GM12878 (cell line): ENCODE measurements at regions not wholly inside any gene's neighbourhood (a gene's known extent, or its start where the extent isn't known, plus 50 kb on each side); places are given as distances from the start of the nearest gene placed in this dataset.

Source experiments
- ATAC-seq: fragments of 200-7000 bp; cut with Tn5 transposase; 3 replicates; pipeline ENCODE4 v1.9.1; 2020; ENCODE audit warnings: mild to moderate bottlenecking, moderate library complexity
- BruUV-seq: library from RNA; stranded (reverse); fragments of 400-500 nt; replicated peaks from 2 replicates; lab custom pipeline; 2021; lab: Mats Ljungman, UMichigan
- CTCF ChIA-PET: fragments of 300-600 bp; sonication (Branson Sonifier 250); formaldehyde crosslinking; extraction: SDS; loops from one replicate; lab custom pipeline; 2021; ENCODE audit warnings: inconsistent platforms; lab: Yijun Ruan, JAX
- POLR2A ChIA-PET: fragments of 350-600 bp; formaldehyde crosslinking; extraction: SDS; loops from one replicate; lab custom pipeline; 2021; ENCODE audit warnings: inconsistent platforms; lab: Charles Lee
- RAD21 ChIA-PET: fragments of 300-600 bp; sonication (Branson Sonifier 250); formaldehyde crosslinking; loops from one replicate; lab custom pipeline; 2023; ENCODE audit warnings: antibody characterized with exemption; ENCODE audit not compliant: unreplicated experiment; lab: Charles Lee
- SMC1A ChIA-PET: fragments of 300-600 bp; sonication (Branson Sonifier 250); formaldehyde crosslinking; loops from one replicate; lab custom pipeline; 2023; ENCODE audit not compliant: unreplicated experiment, uncharacterized antibody; lab: Charles Lee
- DNase-seq: peaks from one replicate; pipeline ENCODE4 v3.0.0-alpha.2; 2011; ENCODE audit warnings: low read depth, low spot score
- FAIRE-seq: peaks from 3 replicates; lab custom pipeline; 2011; peaks lifted over from hg19 to GRCh38; lab: Jason Lieb, UNC
- H2AFZ ChIP-seq: 2 replicates; pipeline ENCODE4 v1.6.0; 2011; ENCODE audit warnings: low read depth, low read length, control low read depth; ENCODE audit not compliant: control insufficient read depth
- H3K27ac ChIP-seq: 2 replicates; pipeline ENCODE4 v1.5.1; 2011; ENCODE audit warnings: control low read depth; ENCODE audit not compliant: control insufficient read depth, insufficient read depth
- H3K27me3 ChIP-seq, 2 experiments: replicated peaks in 1 of 2; 2 replicates each; pipeline versions ENCODE4 v1.6.0 to v1.6.1; 2011; ENCODE audit warnings: low read length in 1 of 2; ENCODE audit not compliant: control insufficient read depth in 2 of 2, insufficient read depth in 2 of 2
- H3K36me3 ChIP-seq, 2 experiments: 2 replicates each; pipeline ENCODE4 v1.5.1; 2011; ENCODE audit warnings: low read length in 1 of 2; ENCODE audit not compliant: control insufficient read depth in 2 of 2, insufficient read depth in 2 of 2
- H3K4me1 ChIP-seq: 2 replicates; pipeline ENCODE4 v1.6.1; 2011; ENCODE audit warnings: mild to moderate bottlenecking, low read length, moderate library complexity, mixed read lengths; ENCODE audit not compliant: control insufficient read depth, insufficient read depth
- H3K4me2 ChIP-seq: 2 replicates; pipeline ENCODE4 v1.6.0; 2011; ENCODE audit warnings: control low read depth; ENCODE audit not compliant: control insufficient read depth, insufficient read depth
- H3K4me3 ChIP-seq: fragments of 200-600 bp; sonication (generic); 2 replicates; pipeline ENCODE4 v1.5.1; 2016
- H3K79me2 ChIP-seq: 2 replicates; pipeline ENCODE4 v1.6.0; 2011; ENCODE audit warnings: low read length; ENCODE audit not compliant: control insufficient read depth, insufficient read depth
- H3K9ac ChIP-seq: 2 replicates; pipeline ENCODE4 v1.8.0; 2011; ENCODE audit warnings: low read length, control low read depth, mixed read lengths; ENCODE audit not compliant: control insufficient read depth, insufficient read depth
- H3K9me3 ChIP-seq: replicated peaks from 3 replicates; pipeline ENCODE4 v1.5.1; 2011; ENCODE audit warnings: mild to moderate bottlenecking, low read length; ENCODE audit not compliant: control insufficient read depth, insufficient read depth
- H4K20me1 ChIP-seq: 2 replicates; pipeline ENCODE4 v1.6.0; 2011; ENCODE audit not compliant: control insufficient read depth, insufficient read depth
- CHD4 ChIP-seq: fragments of 200-600 bp; sonication (generic); IDR thresholded peaks from 2 replicates; pipeline ENCODE4 v1.6.1; 2016; ENCODE audit warnings: mild to moderate bottlenecking
- FOXM1 ChIP-seq: IDR thresholded peaks from 2 replicates; pipeline ENCODE4 v1.6.1; 2012; ENCODE audit warnings: low read depth, mild to moderate bottlenecking, inconsistent platforms, low read length, moderate library complexity
- HDGF ChIP-seq: fragments of 450-650 bp; IDR thresholded peaks from 2 replicates; pipeline ENCODE4 v1.6.1; 2016; ENCODE audit warnings: antibody characterized with exemption
- LARP7 ChIP-seq: fragments of 450-650 bp; IDR thresholded peaks from 2 replicates; pipeline ENCODE4 v1.6.1; 2017; ENCODE audit warnings: mild to moderate bottlenecking
- NRF1 ChIP-seq: conservative IDR thresholded peaks from 2 replicates; pipeline ENCODE4 v1.6.1; 2011; ENCODE audit warnings: mild to moderate bottlenecking, low read depth, low read length, improper control_type of control experiment
- POLR2AphosphoS5 ChIP-seq: IDR thresholded peaks from 2 replicates; pipeline ENCODE4 v1.6.1; 2011; ENCODE audit warnings: mild to moderate bottlenecking, low read length, inconsistent platforms
- SMC3 ChIP-seq: IDR thresholded peaks from 2 replicates; pipeline ENCODE4 v1.6.1; 2011; ENCODE audit warnings: low read length, improper control_type of control experiment, borderline replicate concordance
- TCF3 ChIP-seq: IDR thresholded peaks from 2 replicates; pipeline ENCODE4 v1.6.1; 2012; ENCODE audit warnings: low read depth, mild to moderate bottlenecking, low read length, borderline replicate concordance; ENCODE audit not compliant: insufficient read depth
- ZNF217 ChIP-seq: fragments of 450-650 bp; IDR thresholded peaks from 2 replicates; pipeline ENCODE4 v1.6.1; 2017; ENCODE audit warnings: antibody characterized with exemption, mild to moderate bottlenecking
- ZNF622 ChIP-seq: fragments of 450-650 bp; IDR thresholded peaks from 2 replicates; pipeline ENCODE4 v1.6.1; 2017; ENCODE audit warnings: mild to moderate bottlenecking, inconsistent platforms
- ZSCAN29 ChIP-seq: fragments of 450-650 bp; IDR thresholded peaks from 2 replicates; pipeline ENCODE4 v1.6.1; 2017; ENCODE audit warnings: mild to moderate bottlenecking, moderate library complexity
- WGBS: methylation state at CpG from one replicate; pipeline ENCODE4 v1.1.6; 2016; ENCODE audit warnings: low lambda C conversion rate; ENCODE audit not compliant: insufficient replicate concordance, insufficient coverage; ENCODE audit errors: missing lambda C conversion rate; 5-methylcytosine and 5-hydroxymethylcytosine counted together
- in situ Hi-C: fragments of 300-500 bp; cut with MboI; formaldehyde crosslinking; loops from 9 replicates; pipeline ENCODE4 v1.14.3; 2018; ENCODE audit warnings: mixed read lengths
- intact Hi-C: fragments of 100-400 bp; cut with micrococcal nuclease; formaldehyde crosslinking; loops from one replicate; pipeline ENCODE4 v1.14.2; 2022; ENCODE audit not compliant: unreplicated experiment
- TF ChIP-seq, protein P1 (sequence below): fragments of 450-650 bp; IDR thresholded peaks from 2 replicates; pipeline ENCODE4 v1.6.1; 2017; ENCODE audit warnings: antibody characterized with exemption, mild to moderate bottlenecking, moderate library complexity
- TF ChIP-seq, protein P2 (sequence below): fragments of 450-650 bp; IDR thresholded peaks from 2 replicates; pipeline ENCODE4 v1.6.1; 2017; ENCODE audit warnings: borderline replicate concordance
- TF ChIP-seq, protein P3 (sequence below): fragments of 450-650 bp; IDR thresholded peaks from 2 replicates; pipeline ENCODE4 v1.6.1; 2016; ENCODE audit warnings: mild to moderate bottlenecking
- TF ChIP-seq, protein P4 (sequence below): IDR thresholded peaks from 2 replicates; pipeline ENCODE4 v1.6.1; 2011; ENCODE audit warnings: borderline replicate concordance, low read depth, mild to moderate bottlenecking, moderate library complexity, mixed read lengths, low read length; ENCODE audit not compliant: insufficient read depth; ENCODE audit errors: extremely low read length
- TF ChIP-seq, protein P5 (sequence below): fragments of 450-650 bp; IDR thresholded peaks from 2 replicates; pipeline ENCODE4 v1.6.1; 2017; ENCODE audit warnings: mild to moderate bottlenecking, low read depth, inconsistent platforms; ENCODE audit not compliant: poor library complexity, severe bottlenecking

DNA sequence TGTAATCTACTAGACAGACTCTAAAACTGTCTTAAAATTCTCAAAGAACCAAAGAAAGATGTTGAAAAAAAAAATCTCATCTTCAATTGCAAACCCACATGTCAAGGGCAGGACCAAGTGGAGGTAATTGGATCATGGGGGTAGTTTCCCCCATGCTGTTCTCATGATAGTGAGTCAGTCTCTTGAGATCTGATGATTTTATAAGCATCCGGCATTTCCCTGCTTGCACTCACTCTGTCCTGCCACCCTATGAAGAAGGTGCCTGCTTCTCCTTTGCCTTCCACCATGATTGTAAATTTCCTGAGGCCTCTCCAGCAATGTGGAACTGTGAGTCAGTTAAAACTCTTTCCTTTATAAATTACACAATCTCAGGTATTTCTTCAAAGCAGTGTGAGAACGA, 257.0 kb downstream of the HHIPL2 start (continued):
- TF ChIP-seq, protein P1, sequence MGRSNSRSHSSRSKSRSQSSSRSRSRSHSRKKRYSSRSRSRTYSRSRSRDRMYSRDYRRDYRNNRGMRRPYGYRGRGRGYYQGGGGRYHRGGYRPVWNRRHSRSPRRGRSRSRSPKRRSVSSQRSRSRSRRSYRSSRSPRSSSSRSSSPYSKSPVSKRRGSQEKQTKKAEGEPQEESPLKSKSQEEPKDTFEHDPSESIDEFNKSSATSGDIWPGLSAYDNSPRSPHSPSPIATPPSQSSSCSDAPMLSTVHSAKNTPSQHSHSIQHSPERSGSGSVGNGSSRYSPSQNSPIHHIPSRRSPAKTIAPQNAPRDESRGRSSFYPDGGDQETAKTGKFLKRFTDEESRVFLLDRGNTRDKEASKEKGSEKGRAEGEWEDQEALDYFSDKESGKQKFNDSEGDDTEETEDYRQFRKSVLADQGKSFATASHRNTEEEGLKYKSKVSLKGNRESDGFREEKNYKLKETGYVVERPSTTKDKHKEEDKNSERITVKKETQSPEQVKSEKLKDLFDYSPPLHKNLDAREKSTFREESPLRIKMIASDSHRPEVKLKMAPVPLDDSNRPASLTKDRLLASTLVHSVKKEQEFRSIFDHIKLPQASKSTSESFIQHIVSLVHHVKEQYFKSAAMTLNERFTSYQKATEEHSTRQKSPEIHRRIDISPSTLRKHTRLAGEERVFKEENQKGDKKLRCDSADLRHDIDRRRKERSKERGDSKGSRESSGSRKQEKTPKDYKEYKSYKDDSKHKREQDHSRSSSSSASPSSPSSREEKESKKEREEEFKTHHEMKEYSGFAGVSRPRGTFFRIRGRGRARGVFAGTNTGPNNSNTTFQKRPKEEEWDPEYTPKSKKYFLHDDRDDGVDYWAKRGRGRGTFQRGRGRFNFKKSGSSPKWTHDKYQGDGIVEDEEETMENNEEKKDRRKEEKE = no peak

DNA sequence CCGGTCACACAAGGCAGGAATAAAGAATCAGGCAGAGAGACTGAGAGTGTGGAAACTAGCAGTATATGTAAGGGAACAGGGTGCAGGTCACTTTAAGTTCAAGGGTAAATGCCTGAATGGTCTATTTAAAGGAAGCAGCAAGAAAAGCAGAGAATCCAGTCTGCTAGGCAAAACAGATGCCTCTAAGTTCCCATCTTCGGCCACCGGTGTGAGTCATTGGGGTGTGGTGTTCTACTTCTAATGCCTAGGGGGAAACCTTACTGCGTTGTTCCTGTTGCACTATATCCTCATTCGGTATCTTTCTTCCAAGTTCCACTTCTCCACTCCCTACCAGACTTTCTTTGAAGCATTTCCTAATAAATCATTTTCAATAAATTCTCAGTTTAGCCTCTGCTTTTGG, 259.9 kb downstream of the HHIPL2 start:
- intact Hi-C loops = no loop called here
- Histone ChIP-seq H3K4me3 (no peak overlapping the region), H3K27me3 (no peaks in the 10 kb centered on the region; a peak in 1 of 4 replicates), H3K9me3 (no peaks in the 10 kb centered on the region), H3K27ac (no peak overlapping the region), H3K9ac (no peak overlapping the region), H3K79me2 (no peaks in the 10 kb centered on the region), H4K20me1 (no peaks in the 10 kb centered on the region), H3K4me2 (no peak overlapping the region), H3K36me3 (no peaks in the 10 kb centered on the region), H3K4me1 (no peaks in the 10 kb centered on the region), H2AFZ (no peak overlapping the region)
- no peak for DNase-seq
- FAIRE-seq = no peak
- no peak for ATAC-seq
- WGBS = 19% methylated on average over 5 of the region's 5 CpGs
- ChIA-PET CTCF (no interaction called here), RAD21 (no interaction called here), POLR2A (no interaction called here), SMC1A (no interaction called here)
- no TSS peak for BruUV-seq
- in situ Hi-C loops = no loop called here
- TF ChIP-seq ZNF622 (no peak), NRF1 (no peak), HDGF (no peak), ZNF217 (no peak), LARP7 (no peak), SMC3 (no peak), CHD4 (no peak), POLR2AphosphoS5 (no peak), FOXM1 (no peak), ZSCAN29 (no peak), TCF3 (no peak)
- TF ChIP-seq, protein P2, sequence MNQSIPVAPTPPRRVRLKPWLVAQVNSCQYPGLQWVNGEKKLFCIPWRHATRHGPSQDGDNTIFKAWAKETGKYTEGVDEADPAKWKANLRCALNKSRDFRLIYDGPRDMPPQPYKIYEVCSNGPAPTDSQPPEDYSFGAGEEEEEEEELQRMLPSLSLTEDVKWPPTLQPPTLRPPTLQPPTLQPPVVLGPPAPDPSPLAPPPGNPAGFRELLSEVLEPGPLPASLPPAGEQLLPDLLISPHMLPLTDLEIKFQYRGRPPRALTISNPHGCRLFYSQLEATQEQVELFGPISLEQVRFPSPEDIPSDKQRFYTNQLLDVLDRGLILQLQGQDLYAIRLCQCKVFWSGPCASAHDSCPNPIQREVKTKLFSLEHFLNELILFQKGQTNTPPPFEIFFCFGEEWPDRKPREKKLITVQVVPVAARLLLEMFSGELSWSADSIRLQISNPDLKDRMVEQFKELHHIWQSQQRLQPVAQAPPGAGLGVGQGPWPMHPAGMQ = no peak
- TF ChIP-seq, protein P3, sequence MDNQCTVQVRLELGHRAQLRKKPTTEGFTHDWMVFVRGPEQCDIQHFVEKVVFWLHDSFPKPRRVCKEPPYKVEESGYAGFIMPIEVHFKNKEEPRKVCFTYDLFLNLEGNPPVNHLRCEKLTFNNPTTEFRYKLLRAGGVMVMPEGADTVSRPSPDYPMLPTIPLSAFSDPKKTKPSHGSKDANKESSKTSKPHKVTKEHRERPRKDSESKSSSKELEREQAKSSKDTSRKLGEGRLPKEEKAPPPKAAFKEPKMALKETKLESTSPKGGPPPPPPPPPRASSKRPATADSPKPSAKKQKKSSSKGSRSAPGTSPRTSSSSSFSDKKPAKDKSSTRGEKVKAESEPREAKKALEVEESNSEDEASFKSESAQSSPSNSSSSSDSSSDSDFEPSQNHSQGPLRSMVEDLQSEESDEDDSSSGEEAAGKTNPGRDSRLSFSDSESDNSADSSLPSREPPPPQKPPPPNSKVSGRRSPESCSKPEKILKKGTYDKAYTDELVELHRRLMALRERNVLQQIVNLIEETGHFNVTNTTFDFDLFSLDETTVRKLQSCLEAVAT = no peak
- TF ChIP-seq, protein P4, sequence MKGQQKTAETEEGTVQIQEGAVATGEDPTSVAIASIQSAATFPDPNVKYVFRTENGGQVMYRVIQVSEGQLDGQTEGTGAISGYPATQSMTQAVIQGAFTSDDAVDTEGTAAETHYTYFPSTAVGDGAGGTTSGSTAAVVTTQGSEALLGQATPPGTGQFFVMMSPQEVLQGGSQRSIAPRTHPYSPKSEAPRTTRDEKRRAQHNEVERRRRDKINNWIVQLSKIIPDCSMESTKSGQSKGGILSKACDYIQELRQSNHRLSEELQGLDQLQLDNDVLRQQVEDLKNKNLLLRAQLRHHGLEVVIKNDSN = no peak
- TF ChIP-seq, protein P5, sequence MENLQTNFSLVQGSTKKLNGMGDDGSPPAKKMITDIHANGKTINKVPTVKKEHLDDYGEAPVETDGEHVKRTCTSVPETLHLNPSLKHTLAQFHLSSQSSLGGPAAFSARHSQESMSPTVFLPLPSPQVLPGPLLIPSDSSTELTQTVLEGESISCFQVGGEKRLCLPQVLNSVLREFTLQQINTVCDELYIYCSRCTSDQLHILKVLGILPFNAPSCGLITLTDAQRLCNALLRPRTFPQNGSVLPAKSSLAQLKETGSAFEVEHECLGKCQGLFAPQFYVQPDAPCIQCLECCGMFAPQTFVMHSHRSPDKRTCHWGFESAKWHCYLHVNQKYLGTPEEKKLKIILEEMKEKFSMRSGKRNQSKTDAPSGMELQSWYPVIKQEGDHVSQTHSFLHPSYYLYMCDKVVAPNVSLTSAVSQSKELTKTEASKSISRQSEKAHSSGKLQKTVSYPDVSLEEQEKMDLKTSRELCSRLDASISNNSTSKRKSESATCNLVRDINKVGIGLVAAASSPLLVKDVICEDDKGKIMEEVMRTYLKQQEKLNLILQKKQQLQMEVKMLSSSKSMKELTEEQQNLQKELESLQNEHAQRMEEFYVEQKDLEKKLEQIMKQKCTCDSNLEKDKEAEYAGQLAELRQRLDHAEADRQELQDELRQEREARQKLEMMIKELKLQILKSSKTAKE = no peak
